HEK293 (cell line): ENCODE measurements at regions not wholly inside any gene's neighbourhood (a gene's known extent, or its start where the extent isn't known, plus 50 kb on each side); places are given as distances from the start of the nearest gene placed in this dataset.

Source experiments
- CTCF ChIP-seq: fragments of 450-650 bp; formaldehyde crosslinking; IDR thresholded peaks from 2 replicates; pipeline ENCODE4 v1.5.1; 2016; ENCODE audit warnings: missing biosample characterization, missing genetic modification characterization
- KLF17 ChIP-seq: fragments of 450-650 bp; formaldehyde crosslinking; IDR thresholded peaks from 2 replicates; pipeline ENCODE4 v1.5.1; 2016; ENCODE audit warnings: missing biosample characterization, missing genetic modification characterization
- REPIN1 ChIP-seq: fragments of 450-650 bp; formaldehyde crosslinking; IDR thresholded peaks from 2 replicates; pipeline ENCODE4 v1.5.1; 2017; ENCODE audit warnings: missing biosample characterization, missing genetic modification characterization, low read depth
- REST ChIP-seq: fragments of 450-650 bp; formaldehyde crosslinking; IDR thresholded peaks from 2 replicates; pipeline ENCODE4 v1.5.1; 2016; ENCODE audit warnings: missing biosample characterization, missing genetic modification characterization
- ZBTB8A ChIP-seq: fragments of 450-650 bp; formaldehyde crosslinking; IDR thresholded peaks from 2 replicates; pipeline ENCODE4 v1.5.1; 2016; ENCODE audit warnings: missing biosample characterization, missing genetic modification characterization
- ZNF121 ChIP-seq: fragments of 450-650 bp; formaldehyde crosslinking; IDR thresholded peaks from 2 replicates; pipeline ENCODE4 v1.5.1; 2016; ENCODE audit warnings: missing biosample characterization, missing genetic modification characterization
- ZNF138 ChIP-seq: fragments of 450-650 bp; formaldehyde crosslinking; IDR thresholded peaks from 2 replicates; pipeline ENCODE4 v1.5.1; 2016; ENCODE audit warnings: missing biosample characterization, missing genetic modification characterization, borderline replicate concordance
- ZNF274 ChIP-seq, 2 experiments: fragments of 200-500 bp in 1 of 2; fragments of 450-650 bp in 1 of 2; sonication (Bioruptor generic) in 1 of 2; formaldehyde crosslinking in 1 of 2; IDR thresholded peaks; 2 replicates each; pipeline versions ENCODE4 v1.5.1 to v1.6.1; 2014 to 2016; ENCODE audit warnings: borderline replicate concordance in 1 of 2, inconsistent platforms in 1 of 2, low read length in 1 of 2, missing biosample characterization in 1 of 2, missing genetic modification characterization in 1 of 2
- ZNF555 ChIP-seq: fragments of 450-650 bp; formaldehyde crosslinking; conservative IDR thresholded peaks from 2 replicates; pipeline ENCODE4 v1.5.1; 2017; ENCODE audit warnings: missing biosample characterization, mild to moderate bottlenecking, missing genetic modification characterization, inconsistent platforms
- ZNF558 ChIP-seq: fragments of 450-650 bp; formaldehyde crosslinking; IDR thresholded peaks from 2 replicates; pipeline ENCODE4 v1.5.1; 2016; ENCODE audit warnings: missing biosample characterization, missing genetic modification characterization

GRCh38 chr5:51599587-51599986 is 216.3 kb downstream of the ISL1 start:
- no peak for TF ChIP-seq ZBTB8A (tag by site-specific recombination)
- TF ChIP-seq CTCF, result no peak
- TF ChIP-seq ZNF274 (IDR thresholded peaks at IDR 0.05; ENCODE audit: low read length), result no peak
- no peak for TF ChIP-seq ZNF274 (tag by site-specific recombination; IDR thresholded peaks at IDR 0.05; ENCODE audit: borderline replicate concordance)
- no peak for TF ChIP-seq REPIN1 (tag by site-specific recombination)
- no peak for TF ChIP-seq ZNF555 (tag by site-specific recombination)
- no peak for TF ChIP-seq KLF17 (tag by site-specific recombination)
- TF ChIP-seq ZNF121 (tag by site-specific recombination), result no peak
- no peak for TF ChIP-seq REST
- TF ChIP-seq ZNF558 (tag by site-specific recombination), result no peak
- TF ChIP-seq ZNF138 (tag by site-specific recombination), result no peak
